Spleen (tissue), 11 donors: ENCODE measurements at regions not wholly inside any gene's neighbourhood (a gene's known extent, or its start where the extent isn't known, plus 50 kb on each side); places are given as distances from the start of the nearest gene placed in this dataset.

Experiments used
- DNase-seq: peaks from one replicate; pipeline ENCODE4 v3.0.0-alpha.2; 2020
- H3K27ac ChIP-seq, 8 donors: fragments of 200-600 bp; sonication (generic) in 7 of 8; 1 replicate in 4 of 8; 2 replicates in 4 of 8; pipeline versions ENCODE4 v1.5.0 to v1.8.0; 2016 to 2021; ENCODE audit warnings: inconsistent platforms in 4 of 8, mild to moderate bottlenecking in 4 of 8, moderate library complexity in 1 of 8
- H3K27me3 ChIP-seq, 7 donors: fragments of 200-600 bp; sonication (generic) in 6 of 7; replicated peaks in 1 of 7; 1 replicate in 4 of 7; 2 replicates in 3 of 7; pipeline versions ENCODE4 v1.5.0 to v1.8.0; 2016 to 2021; ENCODE audit warnings: inconsistent platforms in 3 of 7, mild to moderate bottlenecking in 1 of 7
- H3K36me3 ChIP-seq, 6 donors: fragments of 200-600 bp; sonication (generic) in 5 of 6; 1 replicate in 4 of 6; 2 replicates in 2 of 6; pipeline versions ENCODE4 v1.5.0 to v1.8.0; 2016 to 2021; ENCODE audit warnings: inconsistent platforms in 2 of 6
- H3K4me1 ChIP-seq, 6 donors: fragments of 200-600 bp; sonication (generic) in 5 of 6; 1 replicate in 3 of 6; 2 replicates in 3 of 6; pipeline versions ENCODE4 v1.5.0 to v1.8.0; 2016 to 2021; ENCODE audit warnings: inconsistent platforms in 3 of 6
- H3K4me3 ChIP-seq, 8 donors: fragments of 200-600 bp; sonication (generic) in 7 of 8; 1 replicate in 4 of 8; 2 replicates in 4 of 8; pipeline versions ENCODE4 v1.5.0 to v1.8.0; 2016 to 2021; ENCODE audit warnings: inconsistent platforms in 4 of 8, mild to moderate bottlenecking in 4 of 8, moderate library complexity in 2 of 8
- H3K9me3 ChIP-seq, 8 donors: fragments of 200-600 bp; sonication (generic) in 7 of 8; 1 replicate in 4 of 8; 2 replicates in 4 of 8; pipeline versions ENCODE4 v1.5.0 to v1.8.0; 2016 to 2021; ENCODE audit warnings: inconsistent platforms in 4 of 8
- CTCF ChIP-seq, 11 experiments: fragments of 200-600 bp in 7 of 11; fragments of 450-650 bp in 4 of 11; sonication (generic) in 4 of 11; IDR thresholded peaks in 8 of 11; conservative IDR thresholded peaks in 3 of 11; 1 replicate in 7 of 11; 2 replicates in 4 of 11; pipeline versions ENCODE4 v1.4.0 to v1.8.0; 2016 to 2021; ENCODE audit warnings: antibody characterized with exemption in 11 of 11, inconsistent platforms in 4 of 11, mild to moderate bottlenecking in 1 of 11
- POLR2A ChIP-seq, 3 donors: fragments of 450-650 bp; IDR thresholded peaks; one replicate each; pipeline ENCODE4 v1.5.1; 2017; ENCODE audit warnings: antibody characterized with exemption in 3 of 3, mild to moderate bottlenecking in 1 of 3
- POLR2AphosphoS5 ChIP-seq, 3 donors: sonication (generic); formaldehyde crosslinking; IDR thresholded peaks; one replicate each; pipeline ENCODE4 v1.5.1; 2017; ENCODE audit warnings: antibody characterized with exemption in 3 of 3
- WGBS, 5 donors: extraction: QIAGEN DNeasy Blood & Tissue Kit in 3 of 5; methylation state at CpG; one replicate each; pipeline versions ENCODE4 v1.1.5 to v1.1.7; 2013 to 2018; 5-methylcytosine and 5-hydroxymethylcytosine counted together
- intact Hi-C: fragments of 100-400 bp; cut with DNase I; formaldehyde crosslinking; loops from one replicate; pipeline ENCODE4 v1.15.0; 2023; ENCODE audit warnings: low total_unique reads
- donor health status: healthy with polysubstance abuse.
- donor health status: DM: no; HTN: no; CAD: no; lungs with moderate emphysema.
- donor health status: DM: no; HTN: no; CAD: no.
- donor health status: Bipolar disorder and iron deficiency.
- donor health status: healthy.
- donor health status: DM: no; HTN: no; CAD: no.
- donor health status: DM: yes; HTN: yes; CAD: no.

- Histone ChIP-seq H3K9me3 (peaks cover 0 to 33% (median 0%) of the 10 kb centered on the region in 8 donors), H3K4me1 (peaks cover 0 to 5% (median 0%) of the 10 kb centered on the region in 6 donors), H3K27me3 (no peaks in the 10 kb centered on the region), H3K27ac (no peak overlapping the region), H3K4me3 (no peak overlapping the region), H3K36me3 (no peaks in the 10 kb centered on the region)
- intact Hi-C loops, result no loop called here
- DNase-seq, result no peak
- TF ChIP-seq POLR2AphosphoS5 (IDR thresholded peaks at IDR 0.05), result no peak
- WGBS, 5 donors, result 62 to 79% (median 74%) methylated on average over 4 of the region's 4 CpGs
These were observed 207.0 kb upstream of the CCDC68 start for GRCh38 chr18:55166260-55166598.

GRCh38 chr18:55163550-55163949, 204.3 kb upstream of the CCDC68 start:
- Histone ChIP-seq H3K4me1 (peaks cover 0 to 7% (median 0%) of the 10 kb centered on the region in 6 donors), H3K27ac (no peak overlapping the region), H3K36me3 (no peaks in the 10 kb centered on the region), H3K27me3 (no peaks in the 10 kb centered on the region), H3K9me3 (peaks cover 0 to 8% (median 0%) of the 10 kb centered on the region in 8 donors), H3K4me3 (no peak overlapping the region)
- intact Hi-C loops, result no loop called here
- no peak for DNase-seq
- TF ChIP-seq POLR2AphosphoS5 (IDR thresholded peaks at IDR 0.05) (no peak), POLR2A (IDR thresholded peaks at IDR 0.05) (no peak)
- WGBS, 5 donors, result 89 to 93% (median 91%) methylated on average over 7 of the region's 7 CpGs

- WGBS, 5 donors, result 77 to 97% (median 86%) methylated on average over 4 of the region's 4 CpGs
- intact Hi-C loops, result no loop called here
- peaks cover 0 to 7% (median 0%) of the 10 kb centered on the region in 6 donors for H3K4me1 ChIP-seq
- no peaks in the 10 kb centered on the region for H3K27me3 ChIP-seq
- TF ChIP-seq POLR2A (IDR thresholded peaks at IDR 0.05) (no peak), POLR2AphosphoS5 (IDR thresholded peaks at IDR 0.05) (no peak)
- no peaks in the 10 kb centered on the region for H3K36me3 ChIP-seq
- DNase-seq, result no peak
- no peak overlapping the region for H3K4me3 ChIP-seq
- H3K27ac ChIP-seq, result no peak overlapping the region
- no peaks in the 10 kb centered on the region for H3K9me3 ChIP-seq
These were observed 202.7 kb upstream of the CCDC68 start for GRCh38 chr18:55161916-55162315.

GRCh38 chr18:55159027-55159426, 199.8 kb upstream of the CCDC68 start:
- Histone ChIP-seq H3K27me3 (no peaks in the 10 kb centered on the region), H3K27ac (no peak overlapping the region), H3K4me3 (no peak overlapping the region), H3K4me1 (peaks cover 0 to 7% (median 0%) of the 10 kb centered on the region in 6 donors), H3K36me3 (no peaks in the 10 kb centered on the region), H3K9me3 (no peaks in the 10 kb centered on the region)
- TF ChIP-seq CTCF (IDR thresholded peaks at IDR 0.05 in 8 of 11, conservative IDR thresholded peaks at IDR 0.05 in 3 of 11) (no peak), POLR2A (IDR thresholded peaks at IDR 0.05) (no peak), POLR2AphosphoS5 (IDR thresholded peaks at IDR 0.05) (no peak)
- WGBS, 5 donors, result 89 to 95% (median 94%) methylated on average over 4 of the region's 4 CpGs
- DNase-seq, result no peak
- intact Hi-C loops, result no loop called here

GRCh38 chr18:55158570-55158969, 199.3 kb upstream of the CCDC68 start:
- 77 to 92% (median 88%) methylated on average over 4 of the region's 4 CpGs for WGBS, 5 donors
- Histone ChIP-seq H3K9me3 (no peaks in the 10 kb centered on the region), H3K4me3 (no peak overlapping the region), H3K36me3 (no peaks in the 10 kb centered on the region), H3K27me3 (no peaks in the 10 kb centered on the region), H3K4me1 (peaks cover 0 to 7% (median 0%) of the 10 kb centered on the region in 6 donors), H3K27ac (no peak overlapping the region)
- intact Hi-C loops, result no loop called here
- TF ChIP-seq POLR2AphosphoS5 (IDR thresholded peaks at IDR 0.05) (no peak), CTCF (IDR thresholded peaks at IDR 0.05 in 8 of 11, conservative IDR thresholded peaks at IDR 0.05 in 3 of 11) (no peak), POLR2A (IDR thresholded peaks at IDR 0.05) (no peak)
- no peak for DNase-seq

- intact Hi-C loops, result no loop called here
- no peak for DNase-seq
- H3K27ac ChIP-seq, result no peak overlapping the region
- WGBS, 5 donors, result 82 to 94% (median 88%) methylated on average over 2 of the region's 2 CpGs
- no peak for TF ChIP-seq CTCF (IDR thresholded peaks at IDR 0.05 in 8 of 11, conservative IDR thresholded peaks at IDR 0.05 in 3 of 11)
- no peak overlapping the region for H3K4me3 ChIP-seq
- H3K9me3 ChIP-seq, result no peaks in the 10 kb centered on the region
- no peaks in the 10 kb centered on the region for H3K4me1 ChIP-seq
- H3K27me3 ChIP-seq, result no peaks in the 10 kb centered on the region
- H3K36me3 ChIP-seq, result no peaks in the 10 kb centered on the region
These were observed 194.1 kb upstream of the CCDC68 start for GRCh38 chr18:55153346-55153745.
